ENCODE measurements at regions not wholly inside any gene's neighbourhood (a gene's known extent, or its start where the extent isn't known, plus 50 kb on each side); places are given as distances from the start of the nearest gene placed in this dataset.
A peak's percentile ranks its signal among the peaks of the same experiment; 100 is the strongest.
"Not testable (repeated sequence)": the region's sequence is repeated elsewhere in the genome, so short reads cannot be mapped to it uniquely, and the experiment has no call there.

- peak; percentile 58 for ATAC-seq
- peak overlapping the region; percentile 78 for H3K4me3 Mint-ChIP-seq
- peak overlapping the region; percentile 99 for H3K27ac Mint-ChIP-seq
- peaks cover 3% of the 10 kb centered on the region for H3K36me3 Mint-ChIP-seq (ENCODE audit: low read depth)
- DNase-seq, result peak; percentile 26
- no peaks in the 10 kb centered on the region for H3K27me3 Mint-ChIP-seq
- H3K4me1 Mint-ChIP-seq, result peaks cover 56% of the 10 kb centered on the region
- no peaks in the 10 kb centered on the region for H3K9me3 Mint-ChIP-seq
These were observed 51.8 kb upstream of the MYB start for GRCh38 chr6:135129136-135129856.

- Mint-ChIP-seq H3K27me3 (no peaks in the 10 kb centered on the region), H3K27ac (peak overlapping the region; percentile 99), H3K36me3 (ENCODE audit: low read depth) (peaks cover 3% of the 10 kb centered on the region), H3K4me3 (peak overlapping the region; percentile 78), H3K9me3 (no peaks in the 10 kb centered on the region), H3K4me1 (peaks cover 56% of the 10 kb centered on the region)
- ATAC-seq, result peak; percentile 99
- peak; percentile 62 for DNase-seq
These were observed 52.7 kb upstream of the MYB start for GRCh38 chr6:135128268-135128914.

- Mint-ChIP-seq H3K27me3 (no peaks in the 10 kb centered on the region), H3K4me1 (peaks cover 51% of the 10 kb centered on the region), H3K4me3 (no peak overlapping the region), H3K36me3 (ENCODE audit: low read depth) (peaks cover 3% of the 10 kb centered on the region), H3K9me3 (no peaks in the 10 kb centered on the region), H3K27ac (peak overlapping the region; percentile 29)
- ATAC-seq (no peak), DNase-seq (no peak)
These were observed 54.4 kb upstream of the MYB start for GRCh38 chr6:135126729-135127128.

GRCh38 chr6:135126034-135126433, 55.1 kb upstream of the MYB start:
- H3K36me3 Mint-ChIP-seq (ENCODE audit: low read depth), result peaks cover 3% of the 10 kb centered on the region
- no peaks in the 10 kb centered on the region for H3K27me3 Mint-ChIP-seq
- H3K4me3 Mint-ChIP-seq, result no peak overlapping the region
- DNase-seq (no peak), ATAC-seq (no peak)
- peaks cover 58% of the 10 kb centered on the region for H3K4me1 Mint-ChIP-seq
- H3K9me3 Mint-ChIP-seq, result no peaks in the 10 kb centered on the region
- H3K27ac Mint-ChIP-seq, result no peak overlapping the region

- peak overlapping the region; percentile 5 for H3K4me3 Mint-ChIP-seq
- H3K36me3 Mint-ChIP-seq (ENCODE audit: low read depth), result peaks cover 3% of the 10 kb centered on the region
- H3K4me1 Mint-ChIP-seq, result peaks cover 60% of the 10 kb centered on the region
- no peak for DNase-seq
- H3K9me3 Mint-ChIP-seq, result no peaks in the 10 kb centered on the region
- peak overlapping the region; percentile 78 for H3K27ac Mint-ChIP-seq
- ATAC-seq, result peak; percentile 20
- no peaks in the 10 kb centered on the region for H3K27me3 Mint-ChIP-seq
These were observed 59.7 kb upstream of the MYB start for GRCh38 chr6:135121434-135121833.

- Mint-ChIP-seq H3K36me3 (ENCODE audit: low read depth) (no peaks in the 10 kb centered on the region), H3K4me1 (peaks cover 80% of the 10 kb centered on the region), H3K27ac (peak overlapping the region; percentile 89), H3K9me3 (no peaks in the 10 kb centered on the region), H3K4me3 (no peak overlapping the region), H3K27me3 (no peaks in the 10 kb centered on the region)
- DNase-seq (no peak), ATAC-seq (no peak)
These were observed 62.9 kb upstream of the MYB start for GRCh38 chr6:135118134-135118730.

- DNase-seq (no peak), ATAC-seq (no peak)
- H3K4me3 Mint-ChIP-seq, result peak overlapping the region; percentile 57
- peaks cover 88% of the 10 kb centered on the region for H3K4me1 Mint-ChIP-seq
- peaks cover 5% of the 10 kb centered on the region for H3K9me3 Mint-ChIP-seq
- H3K27me3 Mint-ChIP-seq, result no peaks in the 10 kb centered on the region
- peaks cover 3% of the 10 kb centered on the region for H3K36me3 Mint-ChIP-seq (ENCODE audit: low read depth)
- peak overlapping the region; percentile 89 for H3K27ac Mint-ChIP-seq
These were observed 62.9 kb upstream of the HBS1L start for GRCh38 chr6:135117413-135117968.

GRCh38 chr6:135116571-135116970, 61.9 kb upstream of the HBS1L start:
- DNase-seq (no peak), ATAC-seq (peak; percentile 22)
- peak overlapping the region; percentile 89 for H3K27ac Mint-ChIP-seq
- no peaks in the 10 kb centered on the region for H3K27me3 Mint-ChIP-seq
- H3K4me3 Mint-ChIP-seq, result peak overlapping the region; percentile 57
- peaks cover 5% of the 10 kb centered on the region for H3K9me3 Mint-ChIP-seq
- peaks cover 3% of the 10 kb centered on the region for H3K36me3 Mint-ChIP-seq (ENCODE audit: low read depth)
- peaks cover 91% of the 10 kb centered on the region for H3K4me1 Mint-ChIP-seq

- H3K27ac Mint-ChIP-seq, result peak overlapping the region; percentile 89
- DNase-seq (no peak), ATAC-seq (peak; percentile 67)
- H3K4me1 Mint-ChIP-seq, result peaks cover 87% of the 10 kb centered on the region
- peak overlapping the region; percentile 61 for H3K4me3 Mint-ChIP-seq
- H3K36me3 Mint-ChIP-seq (ENCODE audit: low read depth), result peaks cover 3% of the 10 kb centered on the region
- H3K9me3 Mint-ChIP-seq, result peaks cover 5% of the 10 kb centered on the region
- no peaks in the 10 kb centered on the region for H3K27me3 Mint-ChIP-seq
These were observed 61.2 kb upstream of the HBS1L start for GRCh38 chr6:135115834-135116233.

- peak overlapping the region; percentile 61 for H3K4me3 Mint-ChIP-seq
- ATAC-seq (peak; percentile 65), DNase-seq (no peak)
- H3K9me3 Mint-ChIP-seq, result peaks cover 5% of the 10 kb centered on the region
- peaks cover 3% of the 10 kb centered on the region for H3K36me3 Mint-ChIP-seq (ENCODE audit: low read depth)
- peaks cover 85% of the 10 kb centered on the region for H3K4me1 Mint-ChIP-seq
- H3K27me3 Mint-ChIP-seq, result no peaks in the 10 kb centered on the region
- peak overlapping the region; percentile 89 for H3K27ac Mint-ChIP-seq
These were observed 60.8 kb upstream of the HBS1L start for GRCh38 chr6:135115411-135115810.

GRCh38 chr6:135114355-135115145, 59.9 kb upstream of the HBS1L start:
- Mint-ChIP-seq H3K9me3 (peaks cover 5% of the 10 kb centered on the region), H3K4me1 (peaks cover 86% of the 10 kb centered on the region), H3K4me3 (peak overlapping the region; percentile 61), H3K36me3 (ENCODE audit: low read depth) (peaks cover 3% of the 10 kb centered on the region), H3K27me3 (no peaks in the 10 kb centered on the region), H3K27ac (peak overlapping the region; percentile 89)
- ATAC-seq (peak; percentile 82), DNase-seq (peak; percentile 56)

- ATAC-seq, result peak; percentile 34
- DNase-seq, result no peak
- H3K36me3 Mint-ChIP-seq (ENCODE audit: low read depth), result peaks cover 3% of the 10 kb centered on the region
- H3K4me3 Mint-ChIP-seq, result peak overlapping the region; percentile 61
- H3K27ac Mint-ChIP-seq, result peak overlapping the region; percentile 89
- H3K27me3 Mint-ChIP-seq, result no peaks in the 10 kb centered on the region
- peaks cover 82% of the 10 kb centered on the region for H3K4me1 Mint-ChIP-seq
- peaks cover 5% of the 10 kb centered on the region for H3K9me3 Mint-ChIP-seq
These were observed 59.2 kb upstream of the HBS1L start for GRCh38 chr6:135113860-135114259.

GRCh38 chr6:135112951-135113350, 58.3 kb upstream of the HBS1L start:
- H3K4me3 Mint-ChIP-seq, result peak overlapping the region; percentile 6
- peak overlapping the region; percentile 89 for H3K27ac Mint-ChIP-seq
- not testable (repeated sequence) for H3K36me3 Mint-ChIP-seq (ENCODE audit: low read depth); H3K27me3 Mint-ChIP-seq; ATAC-seq; DNase-seq; H3K9me3 Mint-ChIP-seq
- H3K4me1 Mint-ChIP-seq, result peaks cover 73% of the 10 kb centered on the region

GRCh38 chr6:135110261-135110781, 55.7 kb upstream of the HBS1L start:
- peaks cover 52% of the 10 kb centered on the region for H3K4me1 Mint-ChIP-seq
- not testable (repeated sequence) for H3K27ac Mint-ChIP-seq; DNase-seq; ATAC-seq; H3K36me3 Mint-ChIP-seq (ENCODE audit: low read depth); H3K9me3 Mint-ChIP-seq; H3K4me3 Mint-ChIP-seq; H3K27me3 Mint-ChIP-seq

Measured in activated naive CD8-positive, alpha-beta T cell treated with anti-CD3 and anti-CD28 coated beads, Interleukin-2, amount 50 U/mL, for 24 hours (primary cell).